Gastroesophageal sphincter (tissue), 4 donors: ENCODE measurements at regions not wholly inside any gene's neighbourhood (a gene's known extent, or its start where the extent isn't known, plus 50 kb on each side); places are given as distances from the start of the nearest gene placed in this dataset.

Source experiments
- ATAC-seq: fragments of 150-250 bp; one replicate; pipeline ENCODE4 v1.9.1; 2016; ENCODE audit warnings: mild to moderate bottlenecking, moderate library complexity
- H3K27ac ChIP-seq, 4 donors: fragments of 200-600 bp; sonication (generic) in 3 of 4; 1 replicate in 3 of 4; 2 replicates in 1 of 4; pipeline ENCODE4 v1.5.1; 2016 to 2019
- H3K27me3 ChIP-seq: fragments of 200-600 bp; sonication (generic); one replicate; pipeline ENCODE4 v1.5.1; 2019
- H3K36me3 ChIP-seq, 2 donors: fragments of 200-600 bp; sonication (generic); one replicate each; pipeline ENCODE4 v1.5.1; 2019; ENCODE audit warnings: control low read depth in 1 of 2
- H3K4me1 ChIP-seq, 3 donors: fragments of 200-600 bp; sonication (generic); 1 replicate in 2 of 3; 2 replicates in 1 of 3; pipeline ENCODE4 v1.5.1; 2016 to 2019; ENCODE audit warnings: control low read depth in 2 of 3
- H3K4me3 ChIP-seq, 2 donors: fragments of 200-600 bp; sonication (generic); one replicate each; pipeline ENCODE4 v1.5.1; 2019; ENCODE audit warnings: mild to moderate bottlenecking in 1 of 2, moderate library complexity in 1 of 2
- H3K9me3 ChIP-seq, 3 donors: fragments of 200-600 bp; sonication (generic); one replicate each; pipeline ENCODE4 v1.5.1; 2017 to 2019; ENCODE audit warnings: control low read depth in 2 of 3
- CTCF ChIP-seq, 4 experiments: fragments of 200-600 bp in 2 of 4; fragments of 450-650 bp in 2 of 4; sonication (generic) in 1 of 4; IDR thresholded peaks; one replicate each; pipeline ENCODE4 v1.5.1; 2017 to 2019; ENCODE audit warnings: antibody characterized with exemption in 4 of 4, mild to moderate bottlenecking in 2 of 4, moderate library complexity in 2 of 4
- EP300 ChIP-seq: sonication (generic); formaldehyde crosslinking; IDR thresholded peaks from one replicate; pipeline ENCODE4 v1.6.1; 2017; ENCODE audit warnings: antibody characterized with exemption, mild to moderate bottlenecking
- POLR2A ChIP-seq, 2 donors: fragments of 450-650 bp; IDR thresholded peaks; one replicate each; pipeline ENCODE4 v1.6.1; 2017; ENCODE audit warnings: antibody characterized with exemption in 2 of 2, mild to moderate bottlenecking in 2 of 2, moderate library complexity in 1 of 2
- POLR2AphosphoS5 ChIP-seq: sonication (generic); formaldehyde crosslinking; IDR thresholded peaks from one replicate; pipeline ENCODE4 v1.6.1; 2017; ENCODE audit warnings: antibody characterized with exemption
- WGBS, 2 donors: methylation state at CpG; one replicate each; pipeline ENCODE4 v1.1.5; 2018; ENCODE audit warnings: low coverage in 1 of 2; 5-methylcytosine and 5-hydroxymethylcytosine counted together

- no peaks in the 10 kb centered on the region for H3K9me3 ChIP-seq
- TF ChIP-seq CTCF (IDR thresholded peaks at IDR 0.05) = no peak
- TF ChIP-seq EP300 = no peak
- TF ChIP-seq POLR2AphosphoS5 = no peak
- no peak for TF ChIP-seq POLR2A (IDR thresholded peaks at IDR 0.05)
- H3K27me3 ChIP-seq = no peaks in the 10 kb centered on the region
- H3K4me1 ChIP-seq = no peaks in the 10 kb centered on the region
- ATAC-seq = no peak
- no peaks in the 10 kb centered on the region for H3K36me3 ChIP-seq
- no peak overlapping the region for H3K27ac ChIP-seq
- 80 to 94% methylated on average over 5 of the region's 5 CpGs for WGBS, 2 donors
- no peak overlapping the region for H3K4me3 ChIP-seq
Measured at GRCh38 chr2:107757223-107757622, 69.5 kb upstream of the RGPD4 start.

- Histone ChIP-seq H3K9me3 (no peaks in the 10 kb centered on the region), H3K4me3 (no peak overlapping the region), H3K36me3 (no peaks in the 10 kb centered on the region), H3K4me1 (no peaks in the 10 kb centered on the region), H3K27me3 (no peaks in the 10 kb centered on the region), H3K27ac (no peak overlapping the region)
- no peak for TF ChIP-seq POLR2AphosphoS5
- TF ChIP-seq EP300 = no peak
- no peak for TF ChIP-seq POLR2A (IDR thresholded peaks at IDR 0.05)
- no peak for TF ChIP-seq CTCF (IDR thresholded peaks at IDR 0.05)
- WGBS, 2 donors = 75 to 85% methylated on average over 5 of the region's 5 CpGs
- no peak for ATAC-seq
Measured at GRCh38 chr2:107760620-107761364, 65.9 kb upstream of the RGPD4 start.

GRCh38 chr2:107772353-107772752, 54.3 kb upstream of the RGPD4 start:
- Histone ChIP-seq H3K36me3 (no peaks in the 10 kb centered on the region), H3K4me1 (no peaks in the 10 kb centered on the region), H3K27ac (no peak overlapping the region), H3K4me3 (no peak overlapping the region), H3K9me3 (no peaks in the 10 kb centered on the region), H3K27me3 (no peaks in the 10 kb centered on the region)
- no peak for ATAC-seq
- 16 to 42% methylated on average over 5 of the region's 5 CpGs for WGBS, 2 donors
- no peak for TF ChIP-seq EP300
- no peak for TF ChIP-seq POLR2A (IDR thresholded peaks at IDR 0.05)
- TF ChIP-seq POLR2AphosphoS5 = no peak
- no peak for TF ChIP-seq CTCF (IDR thresholded peaks at IDR 0.05)

- H3K4me1 ChIP-seq = no peaks in the 10 kb centered on the region
- TF ChIP-seq CTCF (IDR thresholded peaks at IDR 0.05) (no peak), EP300 (no peak), POLR2AphosphoS5 (no peak), POLR2A (IDR thresholded peaks at IDR 0.05) (no peak)
- H3K27ac ChIP-seq = no peak overlapping the region
- no peaks in the 10 kb centered on the region for H3K27me3 ChIP-seq
- H3K36me3 ChIP-seq = no peaks in the 10 kb centered on the region
- ATAC-seq = no peak
- H3K9me3 ChIP-seq = no peaks in the 10 kb centered on the region
- 75% methylated on average over 5 of the region's 5 CpGs; no CpG with 5 or more reads in 1 of the 2 donors for WGBS, 2 donors
- H3K4me3 ChIP-seq = no peak overlapping the region
Measured at GRCh38 chr2:107775211-107775610, 51.5 kb upstream of the RGPD4 start.

GRCh38 chr2:107775791-107776190, 50.9 kb upstream of the RGPD4 start:
- H3K27me3 ChIP-seq = no peaks in the 10 kb centered on the region
- no peaks in the 10 kb centered on the region for H3K4me1 ChIP-seq
- no peaks in the 10 kb centered on the region for H3K36me3 ChIP-seq
- no peak for ATAC-seq
- TF ChIP-seq POLR2AphosphoS5 (no peak), POLR2A (IDR thresholded peaks at IDR 0.05) (no peak), EP300 (no peak), CTCF (IDR thresholded peaks at IDR 0.05) (no peak)
- WGBS, 2 donors = 36 to 57% methylated on average over 1 of the region's 1 CpG
- H3K27ac ChIP-seq = no peak overlapping the region
- H3K4me3 ChIP-seq = no peak overlapping the region
- H3K9me3 ChIP-seq = no peaks in the 10 kb centered on the region
